Erythroblast (primary cell): ENCODE measurements at regions not wholly inside any gene's neighbourhood (a gene's known extent, or its start where the extent isn't known, plus 50 kb on each side); places are given as distances from the start of the nearest gene placed in this dataset.

ENCODE experiments used
- GATA1 ChIP-seq: IDR thresholded peaks from 2 replicates; pipeline ENCODE4 v1.6.1; 2011; ENCODE audit warnings: low read depth, mild to moderate bottlenecking, control low read depth, low read length, moderate library complexity
- POLR2A ChIP-seq: IDR thresholded peaks from 2 replicates; pipeline ENCODE4 v1.6.1; 2011; ENCODE audit warnings: mild to moderate bottlenecking, low read length

DNA sequence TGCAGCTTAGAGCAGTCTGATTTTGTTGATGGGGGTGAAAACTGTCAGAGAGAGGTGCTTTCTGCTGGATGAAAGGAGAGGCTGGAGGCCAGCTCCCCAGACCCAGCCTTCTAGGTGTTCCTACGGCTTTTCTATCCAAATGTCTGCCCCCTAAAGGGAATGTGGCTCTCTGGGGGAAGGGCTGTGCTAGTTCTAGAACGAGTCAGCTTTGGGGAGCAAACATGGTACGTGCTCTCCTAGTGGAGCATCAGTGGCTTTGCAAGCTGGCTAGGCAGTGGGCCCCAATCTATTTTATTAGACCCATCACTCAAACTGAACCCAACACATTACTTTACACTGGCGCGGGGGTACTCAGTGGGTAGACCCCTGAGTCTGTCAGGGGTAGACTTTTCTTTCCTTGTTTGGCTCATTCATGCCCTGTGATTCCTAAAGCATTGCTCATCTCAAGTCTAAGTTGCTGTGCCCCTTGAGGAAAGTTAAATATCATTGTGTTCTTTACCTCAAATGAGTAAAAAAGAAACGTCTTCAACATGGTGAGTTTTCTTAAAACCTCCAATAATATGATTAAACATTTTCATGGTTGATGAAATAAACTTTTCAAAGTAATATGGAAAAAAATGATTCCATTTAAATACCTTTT is 254.9 kb downstream of the DLEU7 start:
- TF ChIP-seq POLR2A = no peak
- no peak for TF ChIP-seq GATA1
